HG03571 (cell line): ENCODE measurements at regions not wholly inside any gene's neighbourhood (a gene's known extent, or its start where the extent isn't known, plus 50 kb on each side); places are given as distances from the start of the nearest gene placed in this dataset.

Source experiments
- ATAC-seq: cut with Tn5 transposase; IDR thresholded peaks from one replicate; pipeline ENCODE4 v1.9.1; 2021; ENCODE audit not compliant: unreplicated experiment

DNA sequence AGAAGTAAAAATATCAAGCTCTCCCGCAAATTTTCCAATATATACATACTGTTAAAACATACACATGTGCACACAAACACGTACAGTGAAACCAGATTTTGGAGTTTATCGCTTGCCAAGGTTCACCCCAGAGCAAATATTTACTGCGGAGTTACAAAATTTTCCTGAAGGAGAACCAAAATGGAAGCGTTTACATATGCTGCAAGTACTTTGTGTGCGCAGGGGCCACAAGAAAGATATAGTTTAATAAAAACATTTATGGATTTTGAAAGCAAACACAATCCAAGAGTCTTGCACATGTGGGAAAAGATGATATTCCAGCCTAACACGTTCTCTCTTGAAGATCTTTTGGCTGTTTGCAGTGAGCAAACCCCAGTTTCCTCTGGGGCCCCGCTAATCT is 301.3 kb upstream of the NFE2L3 start:
- no peak for ATAC-seq

DNA sequence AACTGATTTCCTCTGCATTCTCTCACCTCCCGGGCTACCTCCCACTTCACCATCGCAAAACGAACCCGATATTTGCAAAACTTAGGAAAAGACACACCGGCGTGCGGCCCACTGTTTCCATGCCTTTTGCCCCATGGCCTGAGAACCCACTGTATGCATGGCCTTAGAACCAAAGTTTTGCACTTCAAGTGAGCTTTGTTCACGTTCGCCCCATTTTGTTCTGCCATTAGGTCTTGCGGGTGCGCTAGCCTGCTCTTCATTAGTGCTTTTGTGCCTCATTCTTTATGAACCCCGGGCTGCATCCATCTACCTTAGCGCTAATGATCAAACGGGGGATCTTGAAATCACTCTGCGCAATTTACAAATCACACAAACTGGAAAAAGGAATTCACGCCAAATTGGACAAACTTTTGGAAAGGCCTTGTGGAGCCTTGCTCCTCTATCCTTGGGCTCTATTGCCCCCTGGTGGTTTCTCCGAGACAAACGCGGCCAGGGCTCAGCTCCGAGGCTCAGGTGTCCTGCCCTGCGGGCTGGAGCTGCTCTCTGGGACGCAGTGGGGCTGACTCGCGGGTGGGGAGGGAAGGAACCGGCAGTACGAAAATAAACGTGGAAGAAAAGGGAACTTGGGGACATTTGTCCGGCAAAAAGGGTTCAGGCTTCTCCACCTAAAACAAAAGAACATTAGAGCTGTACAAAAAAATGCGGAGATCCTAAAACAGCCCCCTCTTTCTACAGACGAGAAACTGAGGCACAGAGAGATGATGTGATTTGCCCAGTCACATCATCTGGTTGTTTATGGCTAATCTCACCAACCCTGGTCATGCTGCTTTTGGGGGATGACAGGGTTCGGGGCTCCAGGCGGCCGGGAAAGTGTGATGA is 300.4 kb upstream of the NFE2L3 start:
- ATAC-seq, result peak; percentile 58

DNA sequence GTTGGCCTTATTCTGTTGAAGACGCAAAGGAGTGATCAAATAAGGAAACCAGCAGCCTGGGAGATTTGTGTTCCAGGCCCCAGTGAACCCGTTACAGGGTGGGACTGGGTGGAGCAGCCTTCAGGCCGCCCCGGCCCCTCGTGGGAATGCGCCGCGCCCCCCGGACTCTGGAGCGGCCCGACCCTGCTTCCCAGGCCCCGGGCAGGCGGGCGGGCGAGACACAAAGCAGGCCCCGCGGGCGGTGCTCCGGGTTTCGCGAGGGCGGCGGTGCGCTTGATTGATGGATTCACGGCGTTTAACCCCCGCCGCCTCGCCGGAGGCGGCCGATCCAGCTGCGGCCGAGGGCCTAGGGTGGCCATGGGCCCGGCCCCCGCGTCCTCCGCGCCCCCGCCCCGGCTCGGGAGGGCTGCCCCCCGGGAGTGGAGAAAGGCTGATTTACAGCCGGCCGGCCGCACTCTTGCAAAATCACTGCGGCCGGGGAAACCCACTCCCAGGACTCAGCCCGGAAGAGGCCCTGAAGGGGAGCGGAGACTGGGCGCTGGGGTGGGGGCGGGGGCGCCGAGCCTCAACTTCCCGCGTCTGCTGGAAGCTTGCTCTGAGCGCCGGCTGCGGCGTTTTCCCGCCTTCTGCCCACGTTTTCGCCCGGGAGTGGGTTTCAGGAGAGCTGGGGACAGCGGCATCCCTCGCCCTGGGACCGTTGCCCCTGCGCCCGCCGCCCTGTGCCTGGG is 299.6 kb upstream of the NFE2L3 start:
- no peak for ATAC-seq

DNA sequence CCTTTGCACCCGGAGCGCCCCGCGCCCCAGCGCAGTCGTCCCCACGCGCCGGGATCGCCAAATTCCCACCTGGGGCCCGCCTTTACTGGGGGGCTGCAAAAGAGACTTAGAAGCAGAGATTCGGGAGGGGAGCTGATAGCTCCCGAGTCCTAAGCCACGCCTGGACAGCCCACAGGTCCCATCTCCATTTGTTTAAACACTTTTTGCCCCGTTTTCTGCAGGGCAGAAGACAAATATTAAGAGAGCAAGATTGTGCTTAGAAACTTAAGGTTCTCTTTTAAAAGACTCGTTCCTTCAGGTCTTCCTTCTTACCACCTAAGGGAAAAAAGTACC is 299.1 kb upstream of the NFE2L3 start:
- no peak for ATAC-seq

DNA sequence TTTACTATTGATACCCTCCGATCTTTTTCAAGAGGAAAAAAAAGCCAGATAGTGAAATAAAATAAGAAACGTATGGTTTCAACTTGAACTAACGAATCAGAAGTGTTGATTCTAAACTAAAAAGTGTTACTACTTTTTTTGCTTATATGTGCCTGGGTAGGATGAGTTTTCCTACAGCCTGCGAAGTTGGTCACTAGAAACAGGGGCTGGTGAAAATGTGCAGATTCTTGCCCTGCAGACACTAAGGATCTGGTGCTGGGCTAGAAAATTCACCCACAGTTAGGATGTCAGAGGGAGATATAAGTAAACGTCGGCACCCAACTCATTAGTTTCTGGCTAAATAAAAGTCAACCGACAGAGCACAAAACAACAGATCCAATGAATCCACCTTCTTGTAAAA is 298.7 kb upstream of the NFE2L3 start:
- no peak for ATAC-seq

DNA sequence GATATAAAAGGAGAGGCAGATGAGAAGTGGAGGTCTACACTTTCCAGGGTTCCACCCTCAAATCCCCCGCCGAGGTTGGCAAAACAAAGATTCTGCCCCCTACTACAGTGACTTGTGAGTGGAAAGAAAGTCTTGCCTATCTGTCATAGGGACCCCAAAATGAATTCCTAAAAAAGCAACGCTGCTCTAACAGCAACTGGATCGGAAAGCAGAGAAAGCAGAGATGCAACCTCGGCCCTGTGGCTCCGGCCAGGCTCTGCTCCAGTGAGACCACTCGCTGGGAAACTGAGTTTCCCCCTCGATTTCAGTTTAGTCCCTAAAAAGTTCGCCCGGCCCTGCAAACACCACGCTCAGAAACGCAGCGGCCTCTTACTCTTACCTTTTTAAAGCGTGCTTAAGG is 297.9 kb upstream of the NFE2L3 start:
- ATAC-seq, result no peak

DNA sequence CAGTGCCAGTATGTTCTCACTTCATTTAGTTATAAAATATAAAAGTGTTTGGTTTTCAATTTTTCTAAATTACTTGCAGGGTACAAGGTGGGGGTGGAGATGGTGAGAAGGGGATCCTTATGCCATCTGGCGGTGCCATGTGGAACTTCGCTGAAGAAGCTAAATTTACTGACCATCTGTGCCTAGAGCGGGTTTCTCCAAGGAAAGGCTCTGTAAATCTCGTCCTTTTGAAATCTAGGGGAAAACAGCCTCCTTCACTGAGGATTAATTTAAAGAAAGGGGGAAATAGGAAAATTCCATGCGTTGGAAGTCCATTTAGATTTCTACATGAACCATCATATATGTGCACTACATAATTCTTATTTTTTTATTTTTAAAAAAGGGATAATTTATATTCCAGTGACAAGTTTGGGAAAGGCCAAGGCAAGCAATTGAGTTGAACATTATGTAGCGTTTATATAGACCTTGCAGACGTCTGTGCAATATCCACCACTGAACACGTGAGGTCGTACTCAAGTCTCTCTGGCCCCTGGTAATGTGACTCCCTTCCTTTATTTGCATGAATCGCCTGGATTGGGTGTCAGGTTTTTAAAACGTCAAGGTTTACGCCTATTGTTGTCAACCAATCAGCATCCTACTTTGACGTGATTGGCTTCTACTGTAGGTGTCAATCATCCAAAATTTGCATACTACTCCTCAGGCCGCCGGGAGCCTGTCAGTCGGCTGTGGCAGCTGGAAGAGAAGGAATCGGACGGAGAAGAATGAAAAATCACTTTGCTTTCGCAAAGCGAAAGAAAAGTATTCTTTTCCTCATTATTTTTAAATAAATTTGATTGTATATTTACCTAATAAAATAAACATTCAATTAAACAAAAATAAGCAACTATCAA is 297.1 kb upstream of the NFE2L3 start:
- no peak for ATAC-seq

DNA sequence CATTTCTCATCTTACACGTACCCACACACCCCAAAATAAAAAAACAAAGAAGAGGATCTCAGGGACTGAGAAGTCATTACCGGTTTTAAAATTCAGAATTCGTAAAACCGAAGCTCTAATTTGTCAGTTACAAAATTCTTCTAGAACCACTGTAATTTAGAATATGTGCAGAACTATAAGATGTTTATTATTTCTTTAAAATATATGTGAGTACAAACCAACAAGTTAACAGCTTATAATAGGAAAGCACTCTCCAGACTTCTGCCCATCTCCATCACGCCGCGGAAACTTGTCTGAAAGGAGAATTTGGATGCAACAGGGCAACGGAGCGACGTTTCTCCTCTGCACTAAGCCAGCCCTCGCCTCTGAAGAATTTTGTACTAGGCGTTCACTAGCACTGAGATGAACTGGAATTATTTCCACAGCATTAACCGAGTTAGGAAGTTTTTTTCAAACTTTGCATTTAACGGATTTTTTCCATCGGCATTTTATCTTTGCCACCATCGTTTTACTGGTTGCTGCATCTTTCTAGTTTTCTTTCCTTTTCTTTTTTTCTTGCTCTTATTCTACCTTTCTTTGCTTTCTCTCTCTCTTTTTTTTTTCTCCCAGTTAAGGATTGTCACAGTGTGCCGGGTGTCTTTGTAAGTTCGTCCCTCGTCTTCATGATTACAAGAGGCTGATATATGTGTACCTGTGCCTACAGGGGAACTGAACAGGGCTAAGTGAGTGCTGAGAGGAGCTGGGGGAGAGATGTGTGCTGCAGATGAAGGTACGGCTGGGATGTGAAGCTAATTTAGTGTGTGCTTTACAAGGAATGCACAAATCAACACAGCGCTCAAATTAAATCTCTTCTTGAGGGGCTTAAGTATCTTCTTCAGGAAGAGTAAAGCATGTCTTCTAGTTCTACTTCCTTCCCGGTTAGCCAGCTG is 295.9 kb upstream of the NFE2L3 start:
- no peak for ATAC-seq

DNA sequence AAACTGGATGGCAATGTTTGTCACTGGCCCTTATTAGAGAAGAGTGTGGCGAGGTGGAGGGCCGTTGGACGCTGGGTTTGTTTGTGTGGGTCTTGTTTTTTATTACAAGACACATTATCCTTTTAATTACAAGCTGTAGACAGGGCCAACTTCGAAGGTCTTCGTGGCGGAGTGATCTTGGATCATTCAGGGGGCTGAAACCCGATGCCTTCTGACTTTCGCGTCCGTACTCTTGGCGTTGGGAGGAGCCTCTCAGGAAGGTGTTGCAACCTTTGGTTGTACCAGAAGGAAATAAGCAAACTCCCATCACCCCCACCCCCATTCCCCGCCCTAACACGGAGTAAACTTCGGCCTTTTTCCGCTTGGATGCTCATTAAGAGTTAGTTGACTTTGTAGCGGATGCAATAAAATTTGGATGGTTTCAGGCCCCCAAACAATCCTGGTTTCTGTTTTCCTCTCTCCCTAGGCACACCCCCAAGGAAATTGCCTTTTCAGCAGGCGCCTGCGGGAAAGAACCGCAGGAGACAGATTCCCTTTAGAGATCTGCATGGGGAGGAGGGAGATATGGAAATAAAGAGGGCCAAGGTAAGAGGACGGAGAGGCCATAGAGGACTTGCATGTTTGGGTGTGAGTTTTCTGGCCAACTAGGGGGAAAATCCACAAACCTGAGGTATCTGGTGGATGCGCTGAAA is 294.5 kb upstream of the NFE2L3 start:
- no peak for ATAC-seq

DNA sequence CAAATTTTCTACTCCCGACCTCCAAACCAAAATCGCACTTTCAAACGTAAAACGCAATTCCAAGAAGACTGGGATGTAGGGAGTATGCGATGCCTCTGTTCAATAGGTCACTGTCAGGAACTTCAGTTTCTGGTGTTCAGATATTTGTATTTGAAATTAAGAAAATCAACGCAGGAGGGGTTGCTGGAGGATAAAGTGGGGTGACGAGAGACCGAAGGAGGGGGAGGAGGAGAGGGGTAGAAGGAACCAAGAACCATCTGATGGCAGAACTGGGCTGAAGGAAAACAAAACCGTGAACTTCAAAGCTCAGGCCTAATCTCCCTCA is 293.8 kb upstream of the NFE2L3 start:
- no peak for ATAC-seq

DNA sequence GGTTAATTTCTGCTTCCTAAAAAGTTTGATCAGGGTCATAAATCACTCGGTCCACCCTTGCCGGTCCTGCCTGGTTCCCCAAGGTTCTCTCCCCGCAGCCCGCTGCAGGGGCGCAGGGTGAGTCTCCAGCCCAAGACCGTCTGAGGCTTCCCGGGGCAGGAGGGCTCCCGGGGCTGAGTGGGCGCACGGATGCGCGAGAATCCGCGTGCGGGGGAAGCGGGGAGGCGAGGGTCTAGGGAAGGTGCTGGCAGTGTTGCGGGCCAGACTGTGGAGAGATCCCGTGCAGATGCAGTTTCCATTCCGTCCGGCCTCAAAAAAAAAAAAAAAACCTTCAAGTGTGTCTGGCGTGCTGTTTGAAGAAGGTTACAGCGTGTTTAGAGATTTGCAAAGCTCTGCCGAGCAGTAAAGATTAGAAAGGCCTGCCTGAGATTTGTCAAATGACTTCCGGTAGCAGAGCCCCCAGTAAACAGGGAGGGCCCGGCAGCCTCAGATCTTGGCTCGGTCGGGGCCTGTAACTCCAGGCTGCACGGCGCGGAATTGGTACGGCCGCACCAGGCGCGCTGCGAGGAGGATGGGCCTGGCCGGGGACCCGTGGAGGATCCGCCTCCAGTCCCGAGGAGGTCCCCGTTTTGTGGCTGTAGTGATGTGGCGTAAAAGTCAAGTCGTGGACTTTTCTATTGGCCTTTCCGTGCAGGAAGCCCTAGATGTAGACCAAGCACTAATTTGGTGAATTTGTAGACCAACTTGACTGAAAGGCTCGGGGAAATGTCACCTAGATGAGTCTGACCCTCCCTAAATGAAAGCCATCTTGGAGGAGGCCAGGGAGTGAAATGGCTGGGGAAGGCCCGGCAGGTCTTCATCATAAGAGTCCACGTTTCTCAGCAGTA is 293.2 kb upstream of the NFE2L3 start:
- no peak for ATAC-seq

DNA sequence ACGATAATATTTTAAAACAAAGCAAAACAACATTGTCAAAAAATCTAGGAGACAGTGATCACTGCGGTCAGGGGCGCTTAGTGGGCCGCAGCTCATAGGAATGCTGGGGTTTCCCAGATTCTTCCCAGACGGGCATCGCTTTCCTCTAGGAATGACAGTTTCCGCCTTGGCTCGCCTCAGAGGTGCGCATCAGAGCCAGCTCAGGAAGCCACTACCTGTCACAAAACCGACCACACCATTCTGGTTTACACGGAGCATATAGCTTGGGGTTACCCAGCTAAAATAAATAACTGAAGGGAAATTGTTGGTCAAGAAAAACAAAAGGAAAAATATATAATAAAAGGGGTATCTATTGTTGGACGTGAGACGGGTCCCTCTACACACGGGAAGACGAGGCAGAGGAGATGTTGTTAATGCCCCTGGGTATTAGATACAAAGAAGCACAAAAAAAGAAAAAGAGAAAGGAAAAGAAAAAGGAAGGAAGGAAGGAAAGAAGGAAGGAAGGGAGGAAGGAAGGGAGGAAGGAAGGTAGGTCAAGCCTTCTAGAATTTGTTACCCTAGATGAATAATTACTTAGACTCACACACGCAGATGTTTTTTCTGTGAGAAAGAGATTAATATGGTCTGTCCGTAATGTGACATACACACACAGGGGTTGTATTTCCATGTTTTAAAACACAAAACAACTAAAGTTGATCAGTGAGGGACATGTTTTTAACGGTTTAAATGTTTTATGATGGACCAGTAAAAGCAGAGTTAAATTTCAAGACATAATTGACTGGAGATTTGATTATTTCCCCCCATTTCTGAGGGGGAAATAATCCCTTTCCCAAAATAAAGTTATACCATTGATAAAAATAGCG is 292.4 kb upstream of the NFE2L3 start:
- no peak for ATAC-seq

DNA sequence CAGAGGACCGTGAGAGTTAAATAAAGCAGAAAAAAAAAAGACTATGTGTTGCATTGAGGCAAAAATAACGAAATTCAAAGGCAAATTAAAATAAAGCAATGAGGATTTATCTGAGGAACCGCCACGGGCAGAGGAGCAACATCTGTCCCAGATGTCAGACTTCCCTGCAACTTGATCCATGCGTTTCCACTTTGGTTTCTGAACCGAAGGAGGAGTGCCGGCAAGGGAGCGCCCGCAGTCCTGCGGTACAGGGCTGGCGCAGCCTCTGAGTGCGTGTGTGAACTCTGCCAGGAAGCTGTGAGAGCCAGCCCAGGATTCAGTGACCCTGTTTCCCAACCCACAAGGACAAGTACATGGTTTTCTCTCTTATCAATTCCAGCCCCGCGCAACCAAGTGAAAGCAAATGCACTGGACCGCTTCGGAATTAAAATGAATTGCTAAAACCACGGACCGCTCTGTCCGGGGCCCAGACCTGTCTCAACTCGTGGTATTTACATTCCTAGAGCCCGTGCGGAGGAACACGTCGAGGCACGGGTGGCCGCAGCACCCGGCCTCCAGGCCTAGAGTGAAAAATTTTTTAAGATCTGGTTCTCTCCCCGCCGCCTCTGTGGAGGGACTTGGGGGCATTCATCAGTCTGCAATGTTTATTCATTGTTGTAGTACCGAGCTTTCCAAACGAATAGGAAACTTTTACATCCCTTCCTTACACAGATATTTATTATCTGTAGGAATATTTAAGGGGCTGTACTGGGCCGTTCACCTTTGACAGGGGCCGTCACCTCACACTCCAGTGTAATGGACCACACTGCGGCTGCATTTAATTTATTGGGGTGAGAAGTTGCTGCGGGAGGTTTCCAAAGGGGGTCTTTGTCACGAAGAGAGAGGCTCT is 291.5 kb upstream of the NFE2L3 start:
- ATAC-seq, result no peak

DNA sequence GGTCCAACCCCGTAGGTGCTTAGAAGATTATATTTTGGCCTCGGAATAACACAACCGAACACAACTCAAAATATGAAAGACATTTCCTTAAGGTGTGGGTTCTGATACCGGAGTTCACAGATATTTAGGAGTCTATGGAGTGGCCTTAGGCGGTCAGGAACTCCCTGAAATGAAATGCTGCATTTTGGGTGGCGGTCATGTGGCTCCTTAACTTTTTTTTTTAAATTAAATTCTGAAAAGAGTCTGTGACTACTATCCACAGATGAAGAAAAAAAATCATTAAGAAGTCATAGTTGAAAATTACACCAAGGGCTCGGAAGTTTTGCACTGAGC is 290.9 kb upstream of the NFE2L3 start:
- ATAC-seq, result no peak

DNA sequence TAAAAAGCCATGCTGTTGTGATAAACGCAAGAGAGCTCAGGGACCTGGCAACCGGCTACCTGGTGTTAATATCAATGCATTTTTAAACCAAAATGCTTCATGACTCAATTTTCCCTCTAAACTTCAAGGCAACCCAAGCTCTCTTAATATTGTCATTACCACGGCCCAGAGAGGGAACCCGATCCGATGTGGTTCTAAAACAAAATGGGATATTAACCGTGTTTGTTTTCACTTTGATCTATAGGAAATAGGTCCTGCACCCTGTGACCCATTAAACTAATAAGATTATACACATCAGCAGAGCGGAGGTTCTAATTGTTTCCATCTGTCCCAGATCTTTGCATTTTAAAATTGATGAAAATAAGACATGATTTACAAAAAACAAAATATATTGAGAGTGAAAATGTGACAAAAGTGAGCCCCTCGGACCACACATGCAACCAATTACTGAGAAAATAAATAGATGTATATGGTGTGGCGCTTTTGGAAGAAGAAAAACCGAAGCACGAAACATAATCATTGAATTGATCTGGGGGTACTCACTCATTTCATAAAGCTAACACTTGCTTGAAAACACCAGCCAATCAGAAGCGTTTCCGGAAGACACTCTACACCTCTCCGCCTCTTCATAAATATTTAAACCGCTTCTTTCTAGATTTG is 290.3 kb upstream of the NFE2L3 start:
- ATAC-seq, result no peak

DNA sequence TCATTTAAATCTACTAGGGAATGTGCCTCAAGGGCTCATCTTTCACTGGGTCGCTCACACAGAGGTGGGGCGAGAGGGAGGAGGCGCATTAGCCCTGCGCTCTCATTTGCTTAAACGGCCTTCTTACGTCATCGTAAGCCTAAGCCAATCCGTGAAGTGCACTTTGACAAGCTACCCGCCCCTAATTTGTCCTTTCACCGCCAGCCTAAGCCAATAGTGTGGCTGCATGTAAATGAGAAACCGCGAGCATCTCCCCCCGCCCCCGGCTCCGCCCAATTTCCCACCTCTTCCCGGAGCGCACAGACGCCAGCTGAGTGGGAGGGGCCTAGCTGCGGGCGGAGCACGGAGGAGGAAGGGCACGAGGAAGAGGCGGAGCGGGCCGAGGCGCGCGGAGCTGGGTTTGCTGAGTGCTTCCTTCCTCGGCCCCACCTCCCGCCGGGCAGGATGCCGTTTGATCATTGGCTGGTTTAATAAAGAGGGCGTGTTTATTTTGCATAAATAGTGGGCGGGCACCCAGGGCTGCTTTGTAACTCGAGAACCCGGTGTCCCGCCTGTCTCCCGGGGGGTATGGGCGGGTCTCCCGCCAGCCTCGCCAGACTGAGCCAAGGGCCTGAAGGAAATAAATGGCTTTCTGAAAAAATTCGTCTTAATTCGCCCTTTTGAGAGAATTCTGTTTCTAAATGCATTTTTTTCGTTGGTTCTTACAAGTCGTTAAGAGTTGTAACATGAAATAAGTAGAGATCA is 289.6 kb upstream of the NFE2L3 start:
- ATAC-seq, result peak; percentile 88
